ENCODE measurements at regions not wholly inside any gene's neighbourhood (a gene's known extent, or its start where the extent isn't known, plus 50 kb on each side); places are given as distances from the start of the nearest gene placed in this dataset.

DNA sequence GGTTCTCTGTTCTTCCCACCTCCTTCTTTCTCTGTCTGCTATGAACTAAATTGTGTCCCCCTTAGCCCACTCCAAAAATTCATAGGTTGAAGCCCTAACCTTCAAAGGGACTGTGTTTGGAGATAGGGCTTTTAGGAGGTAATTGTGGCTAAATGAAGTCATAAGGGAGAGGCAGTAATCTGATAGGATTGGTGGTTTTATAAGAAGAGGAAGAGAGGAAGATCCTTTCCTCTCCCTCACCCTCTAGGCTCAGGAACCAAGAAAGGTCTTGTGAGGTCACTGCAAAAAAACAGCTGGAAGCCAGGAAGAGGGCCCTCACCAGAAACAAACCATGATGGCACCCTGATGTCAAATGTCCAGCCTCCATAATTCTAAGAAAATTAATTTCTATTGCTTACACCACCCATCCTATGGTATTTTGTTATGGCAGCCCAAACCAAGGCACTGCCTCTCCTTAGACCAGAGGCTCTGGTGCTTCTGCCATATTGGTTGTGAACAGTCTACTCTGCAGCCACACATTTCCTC is 135.1 kb upstream of the COL21A1 start:
- DNase-seq (ENCODE audit: low spot score, unreplicated experiment) = no peak
- Mint-ChIP-seq H3K4me1 (ENCODE audit: low read depth) (peaks cover 53% of the 10 kb centered on the region), H3K4me3 (ENCODE audit: low read depth) (no peak overlapping the region), H3K9me3 (ENCODE audit: low read depth) (peaks cover 11% of the 10 kb centered on the region), H3K27me3 (no peaks in the 10 kb centered on the region), H3K27ac (peak overlapping the region; percentile 81), H3K36me3 (ENCODE audit: insufficient read depth) (no peaks in the 10 kb centered on the region)
- TF ChIP-seq, protein P1, sequence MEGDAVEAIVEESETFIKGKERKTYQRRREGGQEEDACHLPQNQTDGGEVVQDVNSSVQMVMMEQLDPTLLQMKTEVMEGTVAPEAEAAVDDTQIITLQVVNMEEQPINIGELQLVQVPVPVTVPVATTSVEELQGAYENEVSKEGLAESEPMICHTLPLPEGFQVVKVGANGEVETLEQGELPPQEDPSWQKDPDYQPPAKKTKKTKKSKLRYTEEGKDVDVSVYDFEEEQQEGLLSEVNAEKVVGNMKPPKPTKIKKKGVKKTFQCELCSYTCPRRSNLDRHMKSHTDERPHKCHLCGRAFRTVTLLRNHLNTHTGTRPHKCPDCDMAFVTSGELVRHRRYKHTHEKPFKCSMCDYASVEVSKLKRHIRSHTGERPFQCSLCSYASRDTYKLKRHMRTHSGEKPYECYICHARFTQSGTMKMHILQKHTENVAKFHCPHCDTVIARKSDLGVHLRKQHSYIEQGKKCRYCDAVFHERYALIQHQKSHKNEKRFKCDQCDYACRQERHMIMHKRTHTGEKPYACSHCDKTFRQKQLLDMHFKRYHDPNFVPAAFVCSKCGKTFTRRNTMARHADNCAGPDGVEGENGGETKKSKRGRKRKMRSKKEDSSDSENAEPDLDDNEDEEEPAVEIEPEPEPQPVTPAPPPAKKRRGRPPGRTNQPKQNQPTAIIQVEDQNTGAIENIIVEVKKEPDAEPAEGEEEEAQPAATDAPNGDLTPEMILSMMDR (IDR thresholded peaks at IDR 0.05; ENCODE audit: unreplicated experiment) = no peak

DNA sequence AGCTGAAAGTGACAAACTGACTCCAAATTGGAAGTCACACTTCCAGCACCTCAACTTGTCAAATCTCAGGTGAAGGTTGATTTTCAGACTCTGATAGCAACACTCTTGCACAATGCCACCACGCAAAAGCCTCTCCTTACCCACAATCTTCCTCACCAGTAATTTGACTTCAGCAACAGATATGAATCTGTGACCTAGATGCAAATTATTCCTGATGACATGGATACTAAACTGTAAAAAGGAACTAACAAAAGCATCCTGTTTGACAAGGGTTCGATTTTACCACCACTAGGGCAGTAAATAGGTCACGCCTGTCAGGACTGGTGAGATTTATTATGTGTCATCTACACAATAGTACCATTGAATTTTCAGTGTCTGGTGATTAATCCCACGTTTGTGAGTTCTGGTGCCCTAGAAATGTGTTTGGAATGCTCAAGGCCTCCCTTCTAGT is 134.4 kb upstream of the COL21A1 start:
- peaks cover 47% of the 10 kb centered on the region for H3K4me1 Mint-ChIP-seq (ENCODE audit: low read depth)
- H3K36me3 Mint-ChIP-seq (ENCODE audit: insufficient read depth) = no peaks in the 10 kb centered on the region
- no peak for DNase-seq (ENCODE audit: low spot score, unreplicated experiment)
- H3K9me3 Mint-ChIP-seq (ENCODE audit: low read depth) = peaks cover 11% of the 10 kb centered on the region
- no peak overlapping the region for H3K4me3 Mint-ChIP-seq (ENCODE audit: low read depth)
- H3K27ac Mint-ChIP-seq = peak overlapping the region; percentile 81
- TF ChIP-seq, protein P1 (IDR thresholded peaks at IDR 0.05; ENCODE audit: unreplicated experiment) = no peak
- no peaks in the 10 kb centered on the region for H3K27me3 Mint-ChIP-seq

- peaks cover 9% of the 10 kb centered on the region for H3K27me3 Mint-ChIP-seq
- no peak overlapping the region for H3K27ac Mint-ChIP-seq
- no peak overlapping the region for H3K4me3 Mint-ChIP-seq (ENCODE audit: low read depth)
- H3K9me3 Mint-ChIP-seq (ENCODE audit: low read depth) = peaks cover 11% of the 10 kb centered on the region
- DNase-seq (ENCODE audit: low spot score, unreplicated experiment) = no peak
- H3K36me3 Mint-ChIP-seq (ENCODE audit: insufficient read depth) = no peaks in the 10 kb centered on the region
- peaks cover 40% of the 10 kb centered on the region for H3K4me1 Mint-ChIP-seq (ENCODE audit: low read depth)
- TF ChIP-seq, protein P1 (IDR thresholded peaks at IDR 0.05; ENCODE audit: unreplicated experiment) = no peak
Observed at GRCh38 chr6:56380476-56380875, 133.1 kb upstream of the COL21A1 start.

- no peak overlapping the region for H3K4me3 Mint-ChIP-seq (ENCODE audit: low read depth)
- TF ChIP-seq, protein P1 (IDR thresholded peaks at IDR 0.05; ENCODE audit: unreplicated experiment) = no peak
- H3K36me3 Mint-ChIP-seq (ENCODE audit: insufficient read depth) = no peaks in the 10 kb centered on the region
- peaks cover 30% of the 10 kb centered on the region for H3K4me1 Mint-ChIP-seq (ENCODE audit: low read depth)
- DNase-seq (ENCODE audit: low spot score, unreplicated experiment) = no peak
- peaks cover 12% of the 10 kb centered on the region for H3K27me3 Mint-ChIP-seq
- no peak overlapping the region for H3K27ac Mint-ChIP-seq
- H3K9me3 Mint-ChIP-seq (ENCODE audit: low read depth) = peaks cover 11% of the 10 kb centered on the region
Observed at GRCh38 chr6:56378966-56379585, 131.7 kb upstream of the COL21A1 start.

DNA sequence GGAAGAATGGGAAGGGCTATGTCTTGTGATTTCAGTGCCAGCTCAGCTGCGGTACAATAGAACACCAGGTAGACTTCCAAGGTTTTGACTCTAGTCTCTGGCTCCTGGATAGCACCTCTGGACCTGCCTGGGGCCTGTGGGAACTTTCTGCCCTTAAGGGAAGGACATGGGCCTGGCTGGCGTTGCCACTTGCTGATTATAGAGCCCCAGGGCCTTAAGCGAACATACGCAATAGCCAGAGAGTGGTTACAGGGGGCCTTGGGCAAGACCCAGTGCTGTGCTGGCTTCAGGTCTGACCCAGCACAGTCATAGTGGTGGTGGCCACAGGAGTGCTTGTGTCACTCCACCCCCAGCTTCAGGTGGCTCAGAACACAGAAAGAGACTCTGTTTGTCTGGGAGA is 131.1 kb upstream of the COL21A1 start:
- DNase-seq (ENCODE audit: low spot score, unreplicated experiment) = no peak
- H3K4me3 Mint-ChIP-seq (ENCODE audit: low read depth) = no peak overlapping the region
- H3K27me3 Mint-ChIP-seq = peaks cover 12% of the 10 kb centered on the region
- peaks cover 11% of the 10 kb centered on the region for H3K9me3 Mint-ChIP-seq (ENCODE audit: low read depth)
- H3K4me1 Mint-ChIP-seq (ENCODE audit: low read depth) = peaks cover 32% of the 10 kb centered on the region
- H3K27ac Mint-ChIP-seq = no peak overlapping the region
- TF ChIP-seq, protein P1 (IDR thresholded peaks at IDR 0.05; ENCODE audit: unreplicated experiment) = no peak
- no peaks in the 10 kb centered on the region for H3K36me3 Mint-ChIP-seq (ENCODE audit: insufficient read depth)
